ENCODE measurements at regions not wholly inside any gene's neighbourhood (a gene's known extent, or its start where the extent isn't known, plus 50 kb on each side); places are given as distances from the start of the nearest gene placed in this dataset.
"Not testable (repeated sequence)": the region's sequence is repeated elsewhere in the genome, so short reads cannot be mapped to it uniquely, and the experiment has no call there.

DNA sequence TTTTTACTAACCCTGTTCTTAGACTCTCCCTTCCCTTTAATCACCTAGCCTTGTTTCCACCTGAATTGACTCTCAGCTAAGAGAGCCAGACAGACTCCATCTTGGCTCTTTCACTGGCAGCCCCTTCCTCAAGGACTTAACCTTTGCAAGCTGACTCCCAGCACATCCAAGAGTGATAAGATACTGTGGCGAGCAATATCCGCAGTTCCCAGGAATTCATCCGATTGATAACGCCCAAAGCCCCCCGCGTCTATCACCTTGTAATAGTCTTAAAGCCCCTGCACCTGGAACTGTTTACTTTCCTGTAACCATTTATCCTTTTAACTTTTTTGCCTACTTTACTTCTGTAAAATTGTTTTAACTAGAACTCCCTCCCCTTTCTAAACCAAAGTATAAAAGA, 191.4 kb upstream of the RTL1 start:
- not testable (repeated sequence) for H3K9ac ChIP-seq (ENCODE audit: low read depth, low read length); H3K9me3 ChIP-seq (ENCODE audit: control insufficient read depth, insufficient read depth, low read length); H3K27me3 ChIP-seq (ENCODE audit: control insufficient read depth, insufficient read depth, low read length); H3K4me1 ChIP-seq (ENCODE audit: control insufficient read depth, insufficient read depth, low read length); H3K4me3 ChIP-seq (ENCODE audit: low read depth, low read length); H3K36me3 ChIP-seq (ENCODE audit: control insufficient read depth, insufficient read depth, low read length)

DNA sequence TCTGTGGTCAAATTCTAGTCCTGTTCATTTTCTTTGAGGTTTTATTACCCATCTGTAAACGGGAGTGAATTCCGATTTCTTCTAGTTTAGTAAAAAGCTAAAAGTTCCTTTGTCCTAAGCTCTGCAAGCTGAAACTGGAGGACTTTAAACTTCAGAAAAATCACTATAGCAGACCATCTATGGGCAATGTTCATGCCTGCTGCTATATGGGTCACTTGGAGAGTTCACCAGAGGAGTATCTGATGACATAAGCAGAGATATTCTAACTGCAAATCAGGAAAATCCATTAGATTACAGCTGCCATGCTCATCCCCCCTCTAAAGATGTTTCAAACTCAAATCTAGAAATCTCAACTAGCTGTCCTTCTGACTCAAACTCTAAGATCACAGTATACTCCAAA, 193.0 kb upstream of the RTL1 start:
- H3K4me1 ChIP-seq (ENCODE audit: control insufficient read depth, insufficient read depth, low read length): no peaks in the 10 kb centered on the region
- H3K27me3 ChIP-seq (ENCODE audit: control insufficient read depth, insufficient read depth, low read length): no peaks in the 10 kb centered on the region
- H3K36me3 ChIP-seq (ENCODE audit: control insufficient read depth, insufficient read depth, low read length): no peaks in the 10 kb centered on the region
- H3K4me3 ChIP-seq (ENCODE audit: low read depth, low read length): no peak overlapping the region
- no peaks in the 10 kb centered on the region for H3K9me3 ChIP-seq (ENCODE audit: control insufficient read depth, insufficient read depth, low read length)
- no peak overlapping the region for H3K9ac ChIP-seq (ENCODE audit: low read depth, low read length)

DNA sequence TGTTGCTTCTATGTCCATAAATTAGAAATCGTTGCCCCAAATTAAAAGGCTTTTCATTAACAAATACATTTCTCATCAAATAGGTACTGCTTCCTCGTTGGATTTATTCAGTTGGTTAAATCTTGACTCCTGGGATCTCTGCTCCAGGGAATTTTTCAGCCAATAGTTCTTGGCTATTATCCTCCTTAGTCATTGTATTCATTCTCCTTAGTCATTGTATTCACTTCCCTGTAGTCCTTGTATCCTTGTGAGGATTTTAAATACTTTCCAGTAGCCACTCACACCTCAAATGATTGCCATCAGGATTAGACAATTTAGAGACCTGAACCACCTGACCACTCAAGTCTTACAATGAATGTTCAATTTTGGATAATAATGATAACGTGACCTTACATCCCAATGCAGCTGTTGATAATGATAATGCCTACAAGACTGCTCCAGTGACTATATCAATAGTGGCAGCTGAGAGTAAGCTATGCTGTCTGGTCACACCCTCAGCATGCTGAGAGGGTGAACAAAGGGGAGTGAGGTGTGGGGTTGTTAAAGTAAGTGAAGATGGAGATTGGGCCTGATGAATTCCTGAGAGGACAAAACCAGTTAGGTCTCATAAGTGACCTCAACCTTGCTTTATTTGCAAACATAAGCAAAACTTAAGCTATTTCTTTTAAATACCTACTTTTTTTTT, 193.7 kb upstream of the RTL1 start:
- Histone ChIP-seq H3K4me3 (ENCODE audit: low read depth, low read length) (no peak overlapping the region), H3K9ac (ENCODE audit: low read depth, low read length) (no peak overlapping the region), H3K9me3 (ENCODE audit: control insufficient read depth, insufficient read depth, low read length) (no peaks in the 10 kb centered on the region), H3K4me1 (ENCODE audit: control insufficient read depth, insufficient read depth, low read length) (no peaks in the 10 kb centered on the region), H3K27me3 (ENCODE audit: control insufficient read depth, insufficient read depth, low read length) (no peaks in the 10 kb centered on the region), H3K36me3 (ENCODE audit: control insufficient read depth, insufficient read depth, low read length) (no peaks in the 10 kb centered on the region)

DNA sequence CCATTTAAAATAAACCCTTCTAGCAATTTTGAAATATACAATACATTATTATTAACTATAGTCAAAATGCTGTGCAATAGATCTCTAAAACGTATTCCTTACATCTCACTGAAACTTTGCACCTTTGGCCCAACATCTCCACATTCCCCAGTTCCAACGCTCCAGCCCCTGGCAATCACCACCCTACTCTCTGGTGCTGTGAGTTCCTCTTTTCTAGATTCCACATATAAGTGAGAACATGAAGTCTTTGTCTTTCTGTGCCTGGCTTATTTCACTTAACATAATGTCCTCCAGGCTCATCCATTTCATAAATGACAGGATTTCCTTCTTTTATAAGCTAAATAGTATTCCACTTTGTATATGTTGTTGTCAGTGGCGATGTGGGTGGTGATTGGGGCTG, 194.7 kb upstream of the RTL1 start:
- H3K9ac ChIP-seq (ENCODE audit: low read depth, low read length): no peak overlapping the region
- no peaks in the 10 kb centered on the region for H3K27me3 ChIP-seq (ENCODE audit: control insufficient read depth, insufficient read depth, low read length)
- H3K4me3 ChIP-seq (ENCODE audit: low read depth, low read length): no peak overlapping the region
- H3K4me1 ChIP-seq (ENCODE audit: control insufficient read depth, insufficient read depth, low read length): no peaks in the 10 kb centered on the region
- no peaks in the 10 kb centered on the region for H3K36me3 ChIP-seq (ENCODE audit: control insufficient read depth, insufficient read depth, low read length)
- no peaks in the 10 kb centered on the region for H3K9me3 ChIP-seq (ENCODE audit: control insufficient read depth, insufficient read depth, low read length)

DNA sequence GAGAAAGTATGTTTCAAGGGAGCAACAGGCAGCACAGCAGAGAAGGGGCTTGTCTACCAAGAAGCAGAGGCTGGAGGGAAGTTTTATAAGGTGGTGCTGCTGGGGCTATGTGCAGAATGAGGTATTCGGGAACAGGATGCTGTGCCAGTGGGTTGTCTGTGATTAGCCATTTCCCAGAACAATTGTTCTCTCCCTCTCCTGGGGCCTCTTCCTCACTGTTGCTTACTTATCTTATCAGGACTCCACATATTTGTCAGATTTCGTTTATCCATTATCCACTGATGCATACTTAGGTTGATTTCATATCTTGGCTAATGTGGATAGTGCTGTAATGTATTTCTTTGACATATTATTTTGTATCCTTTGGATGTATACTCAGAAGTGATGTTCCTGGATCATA, 195.1 kb upstream of the RTL1 start:
- Histone ChIP-seq H3K4me1 (ENCODE audit: control insufficient read depth, insufficient read depth, low read length) (no peaks in the 10 kb centered on the region), H3K9me3 (ENCODE audit: control insufficient read depth, insufficient read depth, low read length) (no peaks in the 10 kb centered on the region), H3K4me3 (ENCODE audit: low read depth, low read length) (no peak overlapping the region), H3K9ac (ENCODE audit: low read depth, low read length) (no peak overlapping the region), H3K27me3 (ENCODE audit: control insufficient read depth, insufficient read depth, low read length) (no peaks in the 10 kb centered on the region), H3K36me3 (ENCODE audit: control insufficient read depth, insufficient read depth, low read length) (no peaks in the 10 kb centered on the region)

DNA sequence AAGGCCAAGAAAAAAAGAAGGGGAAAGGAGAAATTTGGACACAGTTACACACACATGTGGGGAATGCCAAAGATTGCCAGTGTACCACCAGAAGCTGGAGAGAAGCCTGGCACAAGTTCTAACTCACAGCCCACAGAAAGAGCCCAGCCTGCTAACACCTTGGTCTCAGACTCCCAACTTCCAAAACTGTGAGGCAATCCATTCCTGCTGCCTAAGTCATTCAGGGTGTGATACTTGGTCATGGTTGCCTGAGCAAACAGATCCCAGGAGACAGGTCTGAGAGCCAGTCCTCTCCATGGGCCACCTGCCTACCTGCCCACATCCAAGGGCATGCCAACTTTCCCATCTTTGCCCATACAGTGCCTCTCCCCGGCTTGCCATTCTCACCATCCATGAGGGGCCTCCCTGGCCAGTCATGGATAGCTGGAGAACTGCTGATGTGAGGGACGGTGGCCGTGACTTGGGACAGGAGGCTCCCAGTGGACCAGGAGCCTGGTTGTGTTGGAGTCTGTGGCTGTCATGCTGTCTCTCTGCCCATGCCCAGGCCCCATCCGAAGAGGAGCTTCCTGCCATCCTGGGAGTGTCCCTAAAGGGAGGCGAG, 198.0 kb upstream of the RTL1 start:
- H3K27me3 ChIP-seq (ENCODE audit: control insufficient read depth, insufficient read depth, low read length): no peaks in the 10 kb centered on the region
- H3K4me1 ChIP-seq (ENCODE audit: control insufficient read depth, insufficient read depth, low read length): no peaks in the 10 kb centered on the region
- H3K9me3 ChIP-seq (ENCODE audit: control insufficient read depth, insufficient read depth, low read length): no peaks in the 10 kb centered on the region
- no peaks in the 10 kb centered on the region for H3K36me3 ChIP-seq (ENCODE audit: control insufficient read depth, insufficient read depth, low read length)
- H3K9ac ChIP-seq (ENCODE audit: low read depth, low read length): no peak overlapping the region
- H3K4me3 ChIP-seq (ENCODE audit: low read depth, low read length): no peak overlapping the region

DNA sequence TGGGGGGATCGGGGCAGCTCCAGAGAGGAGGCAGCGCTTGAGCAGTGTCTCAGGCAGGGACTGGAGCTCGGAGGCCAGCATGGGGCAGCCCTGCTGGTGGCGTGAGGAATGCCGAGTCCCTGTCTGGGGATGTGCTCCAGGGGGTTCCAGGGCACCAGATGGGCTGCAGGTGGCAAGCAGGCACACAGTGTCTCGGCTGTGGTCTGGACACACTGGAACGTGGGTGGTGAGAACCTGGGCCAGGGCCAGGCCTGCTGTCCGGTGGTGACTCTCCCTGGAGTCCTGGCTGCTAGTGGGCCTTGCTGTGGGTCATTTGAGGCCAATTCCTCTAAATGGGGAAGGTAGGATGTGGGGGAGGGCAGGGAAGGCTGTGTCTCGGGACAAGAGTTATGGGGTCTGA, 199.4 kb upstream of the RTL1 start:
- Histone ChIP-seq H3K9me3 (ENCODE audit: control insufficient read depth, insufficient read depth, low read length) (no peaks in the 10 kb centered on the region), H3K27me3 (ENCODE audit: control insufficient read depth, insufficient read depth, low read length) (no peaks in the 10 kb centered on the region), H3K4me1 (ENCODE audit: control insufficient read depth, insufficient read depth, low read length) (no peaks in the 10 kb centered on the region), H3K36me3 (ENCODE audit: control insufficient read depth, insufficient read depth, low read length) (no peaks in the 10 kb centered on the region), H3K4me3 (ENCODE audit: low read depth, low read length) (no peak overlapping the region), H3K9ac (ENCODE audit: low read depth, low read length) (no peak overlapping the region)

DNA sequence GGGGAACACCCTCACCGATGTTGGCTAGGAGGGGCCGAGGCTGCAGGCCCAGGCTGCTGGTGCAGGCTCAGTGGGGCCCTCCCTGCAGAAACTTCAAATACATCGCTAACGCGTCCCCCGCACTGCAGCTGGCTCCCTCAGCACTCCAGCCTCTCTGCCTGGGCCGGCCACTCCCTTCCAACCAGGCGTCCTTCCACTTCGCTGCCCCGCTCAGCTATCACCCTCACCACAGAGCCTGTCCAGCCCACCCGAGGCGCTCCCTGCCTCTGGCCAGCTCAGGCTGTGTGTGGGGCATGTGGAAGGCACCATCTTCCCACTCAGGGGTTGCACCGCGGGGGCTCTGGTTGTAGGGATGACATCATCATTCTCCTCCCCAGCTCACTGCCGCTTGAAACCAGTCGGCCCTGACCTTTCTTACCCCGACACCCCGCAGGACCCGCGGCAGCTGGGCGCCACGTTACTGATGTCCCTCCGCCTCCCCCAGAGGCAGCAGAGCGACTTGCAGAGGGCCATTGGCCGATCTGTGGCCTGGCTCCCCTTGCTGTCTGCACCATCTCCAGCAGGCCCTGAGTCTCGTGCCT, 199.9 kb upstream of the RTL1 start:
- no peaks in the 10 kb centered on the region for H3K9me3 ChIP-seq (ENCODE audit: control insufficient read depth, insufficient read depth, low read length)
- no peaks in the 10 kb centered on the region for H3K36me3 ChIP-seq (ENCODE audit: control insufficient read depth, insufficient read depth, low read length)
- H3K4me3 ChIP-seq (ENCODE audit: low read depth, low read length): no peak overlapping the region
- H3K27me3 ChIP-seq (ENCODE audit: control insufficient read depth, insufficient read depth, low read length): no peaks in the 10 kb centered on the region
- H3K4me1 ChIP-seq (ENCODE audit: control insufficient read depth, insufficient read depth, low read length): no peaks in the 10 kb centered on the region
- H3K9ac ChIP-seq (ENCODE audit: low read depth, low read length): no peak overlapping the region

DNA sequence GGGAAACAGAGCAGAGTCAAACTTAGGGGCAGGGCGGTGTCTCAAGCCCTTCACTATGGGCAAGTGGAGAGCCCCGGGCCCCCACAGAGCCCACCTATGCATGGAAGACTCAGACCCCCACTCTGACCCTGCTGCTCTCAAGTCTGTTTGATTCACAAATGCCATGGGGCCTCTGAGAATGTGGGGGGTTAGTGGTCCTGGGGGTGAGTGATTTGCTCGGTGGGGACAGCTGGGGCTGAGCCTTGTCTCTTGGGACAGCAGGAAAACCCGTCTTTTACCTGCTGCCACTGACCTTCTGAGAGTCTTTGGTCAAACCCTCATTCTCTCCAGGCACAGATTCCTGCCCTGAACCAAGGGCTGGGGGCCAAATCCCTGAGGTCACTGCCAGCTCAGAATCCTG, 201.0 kb upstream of the RTL1 start:
- Histone ChIP-seq H3K27me3 (ENCODE audit: control insufficient read depth, insufficient read depth, low read length) (no peaks in the 10 kb centered on the region), H3K9ac (ENCODE audit: low read depth, low read length) (no peak overlapping the region), H3K36me3 (ENCODE audit: control insufficient read depth, insufficient read depth, low read length) (no peaks in the 10 kb centered on the region), H3K4me1 (ENCODE audit: control insufficient read depth, insufficient read depth, low read length) (no peaks in the 10 kb centered on the region), H3K9me3 (ENCODE audit: control insufficient read depth, insufficient read depth, low read length) (no peaks in the 10 kb centered on the region), H3K4me3 (ENCODE audit: low read depth, low read length) (no peak overlapping the region)

DNA sequence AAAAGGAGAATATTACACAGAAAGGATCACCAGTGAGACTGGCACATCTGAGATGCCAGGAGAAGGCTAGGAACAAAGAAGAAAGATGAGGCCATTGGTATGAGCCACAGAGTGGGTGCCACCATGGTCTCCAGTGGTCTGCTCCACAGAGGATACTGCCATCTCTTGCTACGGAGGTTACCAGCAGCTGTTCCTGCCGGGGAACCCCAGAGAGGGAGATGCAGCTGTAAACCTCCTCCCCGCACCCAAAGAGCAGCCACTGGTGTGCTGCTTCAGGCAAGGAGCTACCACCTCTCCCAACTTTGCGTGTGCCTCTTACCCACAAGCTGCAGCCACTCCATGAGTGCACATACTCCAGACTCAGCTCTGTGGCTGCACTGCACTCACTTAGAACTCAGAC, 201.5 kb upstream of the RTL1 start:
- H3K27me3 ChIP-seq (ENCODE audit: control insufficient read depth, insufficient read depth, low read length): no peaks in the 10 kb centered on the region
- H3K9ac ChIP-seq (ENCODE audit: low read depth, low read length): no peak overlapping the region
- H3K4me3 ChIP-seq (ENCODE audit: low read depth, low read length): no peak overlapping the region
- H3K4me1 ChIP-seq (ENCODE audit: control insufficient read depth, insufficient read depth, low read length): no peaks in the 10 kb centered on the region
- no peaks in the 10 kb centered on the region for H3K36me3 ChIP-seq (ENCODE audit: control insufficient read depth, insufficient read depth, low read length)
- no peaks in the 10 kb centered on the region for H3K9me3 ChIP-seq (ENCODE audit: control insufficient read depth, insufficient read depth, low read length)

DNA sequence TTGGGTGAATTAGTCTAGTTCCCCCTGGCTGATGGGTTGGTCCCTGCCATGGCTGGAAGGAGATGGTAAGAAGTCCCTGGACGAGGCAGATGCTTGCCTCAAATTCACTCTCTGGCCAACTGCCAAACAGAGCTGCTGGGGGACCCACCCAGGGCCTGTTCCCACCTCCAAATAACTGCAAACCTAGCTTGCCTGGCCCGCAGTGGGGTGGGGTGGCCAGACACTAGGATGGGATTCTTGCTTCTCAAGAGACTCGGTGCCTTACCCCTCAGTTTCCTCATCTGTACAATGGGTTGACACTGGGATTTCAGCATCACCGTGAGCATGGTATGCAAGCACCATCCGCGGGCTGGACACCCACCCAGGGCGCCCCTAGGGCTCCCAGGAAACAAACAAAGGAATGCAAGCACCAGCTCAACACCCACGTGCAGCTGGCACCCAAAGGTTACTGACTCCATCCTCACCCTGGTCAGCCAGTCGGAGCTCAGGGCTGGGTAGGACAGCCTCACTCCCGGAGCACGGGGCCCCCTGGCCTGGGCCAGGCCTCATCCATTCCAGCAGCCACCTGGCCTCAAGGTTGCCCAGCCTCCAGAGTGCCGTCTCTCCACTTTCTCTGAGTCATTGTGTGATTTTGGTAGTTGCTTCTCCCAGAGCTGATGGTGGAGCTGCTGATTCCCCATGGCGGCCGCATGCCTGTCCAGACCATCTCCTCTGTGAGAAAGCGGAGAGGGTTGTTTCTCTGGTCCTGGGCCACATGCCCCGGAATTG, 205.2 kb upstream of the RTL1 start:
- H3K4me1 ChIP-seq (ENCODE audit: control insufficient read depth, insufficient read depth, low read length): no peaks in the 10 kb centered on the region
- no peaks in the 10 kb centered on the region for H3K9me3 ChIP-seq (ENCODE audit: control insufficient read depth, insufficient read depth, low read length)
- no peak overlapping the region for H3K9ac ChIP-seq (ENCODE audit: low read depth, low read length)
- no peaks in the 10 kb centered on the region for H3K36me3 ChIP-seq (ENCODE audit: control insufficient read depth, insufficient read depth, low read length)
- no peak overlapping the region for H3K4me3 ChIP-seq (ENCODE audit: low read depth, low read length)
- no peaks in the 10 kb centered on the region for H3K27me3 ChIP-seq (ENCODE audit: control insufficient read depth, insufficient read depth, low read length)

DNA sequence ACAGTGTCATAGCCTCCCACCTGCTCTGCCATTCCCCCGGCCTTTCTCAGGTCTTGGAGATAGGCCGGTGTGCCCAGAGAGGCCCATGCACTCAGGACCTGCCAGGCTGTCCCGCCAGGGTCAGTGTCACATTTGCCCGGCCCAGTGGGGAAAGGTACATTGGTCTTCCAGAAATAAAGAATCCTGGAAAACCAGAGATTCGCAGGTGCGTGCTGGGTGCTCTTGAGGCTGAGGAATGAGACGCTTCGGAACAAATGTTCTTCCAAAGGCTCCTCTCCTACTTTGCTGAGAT, 205.8 kb upstream of the RTL1 start:
- no peaks in the 10 kb centered on the region for H3K9me3 ChIP-seq (ENCODE audit: control insufficient read depth, insufficient read depth, low read length)
- no peak overlapping the region for H3K4me3 ChIP-seq (ENCODE audit: low read depth, low read length)
- H3K27me3 ChIP-seq (ENCODE audit: control insufficient read depth, insufficient read depth, low read length): no peaks in the 10 kb centered on the region
- H3K9ac ChIP-seq (ENCODE audit: low read depth, low read length): no peak overlapping the region
- H3K36me3 ChIP-seq (ENCODE audit: control insufficient read depth, insufficient read depth, low read length): no peaks in the 10 kb centered on the region
- no peaks in the 10 kb centered on the region for H3K4me1 ChIP-seq (ENCODE audit: control insufficient read depth, insufficient read depth, low read length)

Data from iPS-15b (cell line).